Mucosa of rectum (tissue), 2 donors: ENCODE measurements at regions not wholly inside any gene's neighbourhood (a gene's known extent, or its start where the extent isn't known, plus 50 kb on each side); places are given as distances from the start of the nearest gene placed in this dataset.

Experiments used
- H3K27ac ChIP-seq, 2 donors: one replicate each; pipeline ENCODE4 v1.7.0; 2013; ENCODE audit warnings: inconsistent platforms in 2 of 2, low read depth in 2 of 2, low read length in 2 of 2
- H3K27me3 ChIP-seq, 2 donors: one replicate each; pipeline ENCODE4 v1.7.0; 2013; ENCODE audit warnings: low read length in 2 of 2; ENCODE audit not compliant: control insufficient read depth in 2 of 2, insufficient read depth in 2 of 2
- H3K36me3 ChIP-seq, 2 donors: one replicate each; pipeline ENCODE4 v1.7.0; 2013; ENCODE audit warnings: low read length in 2 of 2; ENCODE audit not compliant: control insufficient read depth in 2 of 2, insufficient read depth in 2 of 2
- H3K4me1 ChIP-seq, 2 donors: one replicate each; pipeline ENCODE4 v1.7.0; 2013; ENCODE audit warnings: low read length in 2 of 2, mild to moderate bottlenecking in 1 of 2; ENCODE audit not compliant: control insufficient read depth in 2 of 2, insufficient read depth in 2 of 2
- H3K4me3 ChIP-seq, 2 donors: one replicate each; pipeline ENCODE4 v1.7.0; 2013; ENCODE audit warnings: low read length in 2 of 2
- H3K9ac ChIP-seq, 2 donors: one replicate each; pipeline ENCODE4 v1.7.0; 2013; ENCODE audit warnings: low read length in 2 of 2, low read depth in 1 of 2, mild to moderate bottlenecking in 1 of 2
- H3K9me3 ChIP-seq, 2 donors: one replicate each; pipeline ENCODE4 v1.7.0; 2013; ENCODE audit warnings: low read length in 2 of 2; ENCODE audit not compliant: control insufficient read depth in 2 of 2
- donor health status: healthy.
- donor health status: Normal muscosa, but diverticular disease.

DNA sequence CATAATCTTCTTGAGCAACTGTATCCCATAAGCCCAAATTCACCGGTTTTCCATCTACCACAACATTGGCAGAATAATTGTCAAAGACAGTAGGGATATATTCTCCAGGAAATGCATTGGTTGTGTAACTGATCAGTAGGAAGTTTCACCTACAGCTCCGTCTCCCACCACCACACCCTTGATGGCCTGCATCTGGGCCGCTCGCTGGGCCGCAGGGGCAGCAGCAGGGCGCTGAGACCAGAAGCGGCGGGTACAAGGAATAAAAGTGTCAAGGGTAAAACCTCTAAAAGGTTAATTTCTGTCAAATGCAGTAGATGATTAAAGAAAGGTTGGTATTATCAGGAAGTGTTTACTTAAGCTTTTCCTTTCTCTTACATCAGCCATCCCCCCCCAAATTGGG lies 167.6 kb upstream of the DKK2 start:
- H3K4me3 ChIP-seq = no peak overlapping the region
- H3K4me1 ChIP-seq = no peaks in the 10 kb centered on the region
- no peaks in the 10 kb centered on the region for H3K27me3 ChIP-seq
- no peak overlapping the region for H3K9ac ChIP-seq
- no peak overlapping the region for H3K27ac ChIP-seq
- no peaks in the 10 kb centered on the region for H3K9me3 ChIP-seq
- H3K36me3 ChIP-seq = no peaks in the 10 kb centered on the region

DNA sequence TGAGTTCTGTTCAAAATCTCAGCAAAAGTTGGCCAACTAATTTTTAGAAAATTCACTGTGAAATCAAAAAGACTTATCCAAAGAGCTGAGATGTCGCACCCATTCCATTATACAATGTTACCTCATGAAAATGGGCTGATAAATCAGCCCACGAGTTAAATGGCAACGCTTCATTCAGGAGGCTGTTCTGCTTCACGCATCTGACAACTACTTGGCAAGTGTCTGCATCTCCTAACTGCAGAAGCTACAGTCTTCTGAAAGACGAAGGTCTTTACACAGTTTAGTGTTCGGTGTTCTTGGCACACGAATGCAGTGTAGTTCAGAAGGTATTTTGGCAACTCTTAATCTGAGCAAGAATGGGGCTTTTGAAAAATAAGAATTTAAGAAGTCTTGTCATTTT lies 166.6 kb upstream of the DKK2 start:
- Histone ChIP-seq H3K4me1 (no peaks in the 10 kb centered on the region), H3K4me3 (no peak overlapping the region), H3K9ac (no peak overlapping the region), H3K27me3 (no peaks in the 10 kb centered on the region), H3K27ac (no peak overlapping the region), H3K9me3 (no peaks in the 10 kb centered on the region), H3K36me3 (no peaks in the 10 kb centered on the region)

DNA sequence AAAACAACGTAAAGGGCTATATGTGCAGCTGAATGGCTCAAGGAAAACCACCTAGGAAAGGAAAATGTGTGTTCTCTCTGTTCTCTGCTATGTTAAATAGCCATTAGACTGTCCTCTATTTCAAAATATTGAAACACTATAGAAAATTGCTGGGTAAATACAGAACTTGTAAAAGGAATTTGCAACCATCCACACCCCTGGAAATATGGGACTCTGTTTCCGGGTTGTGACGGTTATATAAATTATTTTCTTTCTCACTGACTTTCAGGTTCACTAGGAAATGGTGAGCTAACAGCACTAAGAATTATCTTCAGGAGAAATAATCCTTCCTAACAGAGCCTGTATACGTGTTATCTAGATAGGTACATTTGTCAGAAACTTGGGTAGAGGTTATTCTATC lies 161.0 kb upstream of the DKK2 start:
- H3K9me3 ChIP-seq = no peaks in the 10 kb centered on the region
- no peak overlapping the region for H3K4me3 ChIP-seq
- H3K36me3 ChIP-seq = no peaks in the 10 kb centered on the region
- no peak overlapping the region for H3K9ac ChIP-seq
- no peaks in the 10 kb centered on the region for H3K27me3 ChIP-seq
- H3K4me1 ChIP-seq = peaks cover 0 to 10% of the 10 kb centered on the region in 2 donors
- peak overlapping the region in 1 of 2 donors; percentile 42 for H3K27ac ChIP-seq

DNA sequence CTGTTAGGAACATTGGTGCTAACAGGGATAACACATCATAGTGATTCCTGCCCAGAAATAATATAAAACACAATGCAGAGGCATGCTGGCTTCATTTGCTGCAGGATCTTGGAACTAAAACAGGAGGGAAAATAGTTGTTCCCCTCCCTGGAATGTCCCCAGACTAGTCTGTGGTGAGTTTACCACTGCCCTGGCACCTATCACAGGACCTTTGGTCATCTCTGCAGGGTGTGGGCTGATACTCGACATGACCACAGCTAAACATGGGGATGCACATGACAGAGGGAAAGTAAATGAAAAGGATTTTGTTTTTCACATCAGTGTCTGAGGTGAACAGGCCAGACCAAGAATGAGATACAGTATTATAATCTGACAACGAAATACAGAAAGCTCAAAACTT lies 160.2 kb upstream of the DKK2 start:
- Histone ChIP-seq H3K27ac (no peak overlapping the region), H3K4me3 (no peak overlapping the region), H3K36me3 (no peaks in the 10 kb centered on the region), H3K27me3 (no peaks in the 10 kb centered on the region), H3K9ac (no peak overlapping the region), H3K4me1 (peaks cover 0 to 10% of the 10 kb centered on the region in 2 donors), H3K9me3 (no peaks in the 10 kb centered on the region)

DNA sequence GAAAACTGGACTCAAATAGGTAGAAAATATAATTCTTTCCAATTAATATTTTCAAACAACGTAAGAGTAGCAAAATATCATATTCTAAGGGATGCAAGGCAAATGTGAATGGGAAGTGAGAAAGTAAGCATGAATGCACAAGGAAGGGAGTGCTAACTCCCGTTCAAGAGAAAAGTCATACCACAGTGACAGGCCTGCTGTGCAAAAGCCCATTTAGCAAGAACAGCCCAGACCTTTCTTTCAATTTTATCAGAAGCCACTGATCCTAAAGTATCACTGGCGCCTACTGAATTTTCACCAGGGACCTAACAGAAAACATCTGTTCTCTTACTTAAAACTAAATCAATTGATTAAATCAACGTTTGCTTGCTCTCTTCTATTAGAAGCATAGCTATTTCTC lies 157.9 kb upstream of the DKK2 start:
- H3K9me3 ChIP-seq = no peaks in the 10 kb centered on the region
- no peak overlapping the region for H3K4me3 ChIP-seq
- H3K27me3 ChIP-seq = no peaks in the 10 kb centered on the region
- H3K27ac ChIP-seq = no peak overlapping the region
- peaks cover 0 to 10% of the 10 kb centered on the region in 2 donors for H3K4me1 ChIP-seq
- H3K9ac ChIP-seq = no peak overlapping the region
- H3K36me3 ChIP-seq = no peaks in the 10 kb centered on the region

DNA sequence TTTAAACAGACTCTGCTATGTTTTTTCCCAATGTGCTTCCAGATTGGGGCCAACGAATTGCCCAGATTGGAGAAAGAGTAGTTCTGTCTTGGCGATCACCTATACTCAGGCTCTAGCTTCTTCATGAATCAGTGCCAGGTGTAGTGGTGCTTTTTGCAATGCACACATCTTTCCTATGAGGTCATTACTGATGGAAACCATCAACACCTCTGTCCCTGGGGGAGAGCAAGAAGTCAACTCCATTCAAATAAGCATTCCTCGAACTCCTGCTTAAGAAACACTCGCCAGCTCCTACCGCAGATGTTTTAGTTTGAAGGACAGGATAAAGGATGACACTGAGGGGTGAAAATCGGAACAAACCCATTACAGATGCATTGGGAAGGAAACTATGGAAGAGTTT lies 156.5 kb upstream of the DKK2 start:
- no peaks in the 10 kb centered on the region for H3K9me3 ChIP-seq
- no peak overlapping the region for H3K9ac ChIP-seq
- peaks cover 0 to 10% of the 10 kb centered on the region in 2 donors for H3K4me1 ChIP-seq
- H3K27ac ChIP-seq = no peak overlapping the region
- no peaks in the 10 kb centered on the region for H3K36me3 ChIP-seq
- no peak overlapping the region for H3K4me3 ChIP-seq
- no peaks in the 10 kb centered on the region for H3K27me3 ChIP-seq

DNA sequence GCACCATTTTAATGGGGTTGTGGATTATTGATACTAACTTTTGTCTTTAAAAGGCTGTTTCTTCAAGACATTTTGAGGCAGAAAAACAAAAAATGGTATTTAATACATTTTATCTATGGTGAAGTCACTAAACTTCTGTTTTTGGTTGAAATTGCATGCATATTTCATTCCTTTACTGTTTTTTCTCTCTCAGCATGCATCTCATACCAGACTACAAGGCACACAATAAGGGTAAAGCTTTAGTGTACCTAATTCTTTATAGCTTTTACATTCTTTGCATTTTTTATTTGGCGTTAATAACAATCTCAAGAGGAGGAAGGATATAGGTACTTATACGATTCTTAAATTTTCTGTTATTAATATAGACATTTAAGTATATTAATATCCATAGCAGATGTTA lies 151.0 kb upstream of the DKK2 start:
- Histone ChIP-seq H3K27me3 (no peaks in the 10 kb centered on the region), H3K27ac (no peak overlapping the region), H3K4me3 (no peak overlapping the region), H3K4me1 (no peaks in the 10 kb centered on the region), H3K36me3 (no peaks in the 10 kb centered on the region), H3K9me3 (no peaks in the 10 kb centered on the region), H3K9ac (no peak overlapping the region)

DNA sequence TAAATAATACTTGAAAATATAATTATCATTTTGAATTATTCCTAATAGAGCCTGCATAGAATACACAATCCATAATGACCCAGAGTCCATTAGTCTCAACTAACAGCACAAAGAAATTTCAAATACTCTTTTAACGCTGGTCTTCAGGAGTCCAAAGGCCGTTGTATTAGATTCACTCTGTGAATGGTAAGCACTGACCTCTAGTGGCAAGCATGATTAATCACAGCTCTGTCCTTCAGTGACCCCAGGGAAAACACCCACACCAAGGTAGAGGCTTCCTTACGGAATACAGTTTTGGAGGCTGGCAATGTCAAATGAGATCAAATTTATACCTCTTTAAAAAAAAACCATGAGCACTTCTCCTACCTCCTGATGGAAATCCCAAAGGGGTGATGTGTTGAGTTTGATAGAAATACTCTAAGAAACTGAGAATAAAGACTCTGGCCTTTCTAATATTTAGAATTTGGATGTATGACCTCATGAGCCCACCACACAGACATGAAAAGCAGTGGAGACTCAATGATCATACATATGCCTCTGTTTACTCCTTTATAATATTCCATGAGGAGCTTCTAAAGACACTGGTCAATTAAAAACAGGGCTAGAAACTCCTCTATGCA lies 147.2 kb upstream of the DKK2 start:
- no peak overlapping the region for H3K9ac ChIP-seq
- no peaks in the 10 kb centered on the region for H3K36me3 ChIP-seq
- H3K4me1 ChIP-seq = no peaks in the 10 kb centered on the region
- H3K9me3 ChIP-seq = no peaks in the 10 kb centered on the region
- H3K4me3 ChIP-seq = no peak overlapping the region
- H3K27me3 ChIP-seq = no peaks in the 10 kb centered on the region
- no peak overlapping the region for H3K27ac ChIP-seq

DNA sequence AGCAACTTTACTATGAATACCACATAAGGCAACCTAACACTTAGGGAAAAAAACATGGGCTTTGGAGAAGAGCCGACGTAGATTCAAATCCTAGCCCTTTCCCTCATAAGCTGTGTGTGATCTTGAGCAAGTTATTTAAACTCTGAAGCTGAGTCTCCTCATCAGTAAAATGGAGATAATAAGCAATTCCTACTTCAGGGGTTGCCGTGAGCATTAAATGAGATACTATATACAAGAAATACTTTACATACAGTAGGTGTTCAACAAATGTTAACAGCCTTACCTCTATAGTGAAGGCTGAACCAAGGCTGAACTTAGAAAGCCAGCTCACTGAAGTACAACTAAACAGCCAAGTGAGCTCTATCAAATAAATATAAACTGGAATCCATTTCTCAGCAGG lies 146.2 kb upstream of the DKK2 start:
- Histone ChIP-seq H3K4me3 (no peak overlapping the region), H3K4me1 (no peaks in the 10 kb centered on the region), H3K9me3 (no peaks in the 10 kb centered on the region), H3K9ac (no peak overlapping the region), H3K36me3 (no peaks in the 10 kb centered on the region), H3K27ac (no peak overlapping the region), H3K27me3 (no peaks in the 10 kb centered on the region)

DNA sequence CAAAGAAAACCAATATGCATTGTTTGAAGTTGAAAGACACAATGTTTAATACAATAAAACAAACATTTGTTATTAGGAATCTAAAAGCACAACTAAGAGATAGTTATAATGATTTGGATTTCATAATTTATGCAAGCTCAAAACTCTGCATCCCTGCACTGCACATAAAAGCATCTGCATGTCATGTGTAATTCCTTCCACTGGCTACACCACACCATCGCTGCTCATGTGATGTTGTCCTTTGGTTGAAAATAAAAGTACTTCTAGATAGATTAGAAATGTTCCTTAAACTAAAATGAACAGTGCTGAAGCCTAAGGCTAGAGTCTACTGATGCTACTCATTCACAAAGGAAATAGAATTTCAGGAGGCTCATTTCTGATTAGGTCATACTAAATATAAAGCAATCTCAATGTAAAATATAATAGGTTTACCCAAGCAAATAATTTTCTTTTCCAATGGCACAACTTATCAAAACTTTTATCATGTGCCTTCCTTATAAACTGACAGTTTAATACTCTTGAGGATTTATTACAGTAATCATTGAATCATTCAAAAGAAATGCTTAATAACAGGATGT lies 130.8 kb upstream of the DKK2 start:
- no peaks in the 10 kb centered on the region for H3K4me1 ChIP-seq
- no peak overlapping the region for H3K27ac ChIP-seq
- no peak overlapping the region for H3K4me3 ChIP-seq
- H3K9me3 ChIP-seq = no peaks in the 10 kb centered on the region
- no peaks in the 10 kb centered on the region for H3K36me3 ChIP-seq
- no peaks in the 10 kb centered on the region for H3K27me3 ChIP-seq
- no peak overlapping the region for H3K9ac ChIP-seq
